ENCODE measurements at regions not wholly inside any gene's neighbourhood (a gene's known extent, or its start where the extent isn't known, plus 50 kb on each side); places are given as distances from the start of the nearest gene placed in this dataset.
"Not testable (repeated sequence)": the region's sequence is repeated elsewhere in the genome, so short reads cannot be mapped to it uniquely, and the experiment has no call there.

DNA sequence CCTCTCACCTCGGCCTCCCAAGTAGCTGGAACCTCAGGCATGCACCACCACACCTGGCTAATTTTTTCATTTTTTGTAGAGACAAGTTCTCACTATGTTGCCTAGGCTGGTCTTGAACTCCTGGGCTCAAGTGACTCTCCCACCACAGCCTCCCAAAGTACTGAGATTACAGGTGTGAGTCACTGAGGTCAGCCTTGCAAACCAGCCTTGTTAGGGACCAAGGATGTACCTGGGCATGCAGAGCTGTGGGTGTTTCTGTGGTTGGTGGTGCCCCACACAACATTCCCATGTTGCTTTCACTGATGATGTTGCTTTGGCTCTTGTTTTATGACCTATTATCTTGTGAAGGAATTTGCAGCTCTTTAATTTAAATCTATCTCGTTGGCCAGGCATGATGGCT is 54.8 kb downstream of the OTUD1 start:
- no peak for DNase-seq

DNA sequence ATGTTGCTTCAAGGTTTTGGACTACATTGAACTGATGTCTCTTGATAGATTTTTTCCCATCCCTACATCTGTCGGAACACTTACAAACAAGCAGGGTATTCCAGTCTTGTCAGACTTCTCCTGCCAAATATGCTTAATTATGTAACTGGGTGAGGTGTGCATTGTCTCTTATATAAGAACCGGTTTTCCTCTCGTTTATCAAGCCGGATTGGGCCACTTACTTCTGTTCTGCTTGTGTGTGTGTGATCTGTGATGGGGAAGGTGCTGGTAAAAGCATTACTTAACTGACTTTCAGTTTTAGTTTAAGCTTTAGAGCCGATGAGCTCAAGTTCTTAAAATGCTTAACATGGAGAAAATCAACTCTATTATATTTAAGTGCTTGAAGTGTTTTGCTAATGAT is 57.9 kb downstream of the OTUD1 start:
- no peak for DNase-seq

DNA sequence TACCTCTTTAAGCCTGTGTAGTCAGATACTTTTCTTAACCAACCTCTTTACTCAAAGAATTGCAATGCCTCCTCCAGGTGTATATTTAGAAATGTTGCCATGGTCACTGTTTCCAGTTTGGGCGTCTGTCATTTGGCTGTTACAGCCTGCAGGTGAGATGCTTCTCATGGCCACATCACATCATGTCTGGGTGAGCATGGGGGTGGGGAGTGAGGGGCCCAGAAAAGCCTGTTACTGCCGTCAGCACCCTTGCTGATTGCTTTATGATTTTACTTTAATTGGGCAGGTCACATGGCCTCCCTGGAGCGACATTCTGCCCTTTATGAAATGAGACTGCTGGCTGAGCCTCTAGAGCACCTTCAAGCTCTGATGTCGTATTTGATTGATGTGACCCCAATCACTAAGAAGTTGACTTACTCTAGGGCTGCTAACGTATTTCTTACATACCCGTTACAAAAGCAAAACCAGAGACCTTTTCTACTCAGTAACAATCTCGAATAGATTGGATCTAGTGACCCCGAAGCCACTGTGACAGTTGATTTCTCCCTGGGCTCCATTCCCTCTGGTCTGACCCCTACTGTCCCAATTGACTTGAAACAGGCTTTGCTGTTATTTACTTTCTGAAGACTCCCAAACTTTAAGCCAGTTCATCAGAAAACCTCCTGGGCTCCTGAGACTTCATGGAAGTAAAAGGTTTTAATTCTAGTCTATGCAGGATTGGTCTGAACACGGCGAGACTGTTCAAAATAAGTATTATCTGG is 60.7 kb downstream of the OTUD1 start:
- no peak for DNase-seq

- peak; percentile 15 for DNase-seq
These were observed 67.1 kb downstream of the OTUD1 start for GRCh38 chr10:23505797-23506465.

- DNase-seq: no peak
These were observed 73.6 kb downstream of the OTUD1 start for GRCh38 chr10:23512355-23513058.

- DNase-seq: not testable (repeated sequence)
These were observed 74.7 kb downstream of the OTUD1 start for GRCh38 chr10:23513621-23514020.

- no peak for DNase-seq
These were observed 75.4 kb downstream of the OTUD1 start for GRCh38 chr10:23514321-23514720.

DNA sequence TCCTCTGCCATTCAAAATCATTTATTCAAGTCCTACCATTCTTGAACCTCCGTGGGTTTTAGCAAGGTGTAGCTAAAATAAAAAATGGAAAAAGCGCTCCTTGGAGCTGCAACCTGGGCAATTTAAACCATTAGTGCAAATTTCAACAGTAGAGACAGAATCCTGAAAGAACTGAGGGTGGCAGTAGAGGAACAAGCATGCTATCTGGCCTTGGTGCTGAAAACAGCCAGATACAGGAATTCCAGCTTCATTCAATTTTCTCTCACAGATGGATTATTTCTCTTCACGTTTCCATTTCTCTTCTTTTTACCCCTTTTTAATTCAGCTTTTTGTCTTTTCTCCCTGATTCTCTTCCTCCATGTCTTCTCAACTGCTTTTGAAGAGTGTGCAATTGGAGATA is 77.7 kb downstream of the OTUD1 start:
- no peak for DNase-seq

DNA sequence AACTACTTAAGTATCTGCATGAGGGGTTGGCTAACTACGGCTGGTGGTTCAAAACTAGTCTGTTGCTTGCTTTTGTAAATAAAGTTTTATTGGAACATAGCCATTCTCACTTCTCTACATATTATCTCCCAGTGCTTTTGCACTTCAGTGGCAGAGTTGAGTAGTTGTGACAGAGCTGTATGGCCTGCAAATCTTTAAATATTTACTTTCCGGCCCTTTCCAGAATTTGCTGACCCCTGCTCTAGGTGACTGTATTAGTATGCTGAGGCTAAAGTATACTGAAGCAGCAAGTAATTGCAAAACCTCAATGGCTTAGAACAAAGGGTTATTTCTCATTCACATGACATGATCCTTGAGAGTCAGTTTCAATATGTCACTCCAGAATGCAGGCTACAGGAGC is 78.3 kb downstream of the OTUD1 start:
- no peak for DNase-seq

- DNase-seq: no peak
These were observed 82.9 kb downstream of the OTUD1 start for GRCh38 chr10:23521735-23522134.

- no peak for DNase-seq
These were observed 83.5 kb downstream of the OTUD1 start for GRCh38 chr10:23522345-23522744.

DNA sequence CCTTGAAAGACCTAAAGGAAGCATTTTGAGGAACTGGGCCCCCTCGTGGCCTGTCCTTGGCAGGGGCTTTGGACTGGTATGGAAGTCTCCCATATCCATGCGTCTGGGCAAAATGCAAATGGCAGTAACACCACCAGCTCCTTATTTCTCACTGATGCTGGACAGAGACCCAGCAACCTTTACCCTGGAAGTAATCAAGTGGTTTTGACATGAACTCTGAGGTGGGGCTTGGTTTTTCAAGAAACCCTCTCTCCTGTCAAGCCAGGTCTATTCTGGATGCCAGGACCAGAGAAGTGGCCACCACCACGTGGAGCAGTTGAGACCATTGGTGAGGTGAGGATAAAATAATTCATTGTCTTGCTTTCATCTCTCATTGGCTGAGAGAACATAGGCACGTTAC is 84.4 kb downstream of the OTUD1 start:
- no peak for DNase-seq

DNA sequence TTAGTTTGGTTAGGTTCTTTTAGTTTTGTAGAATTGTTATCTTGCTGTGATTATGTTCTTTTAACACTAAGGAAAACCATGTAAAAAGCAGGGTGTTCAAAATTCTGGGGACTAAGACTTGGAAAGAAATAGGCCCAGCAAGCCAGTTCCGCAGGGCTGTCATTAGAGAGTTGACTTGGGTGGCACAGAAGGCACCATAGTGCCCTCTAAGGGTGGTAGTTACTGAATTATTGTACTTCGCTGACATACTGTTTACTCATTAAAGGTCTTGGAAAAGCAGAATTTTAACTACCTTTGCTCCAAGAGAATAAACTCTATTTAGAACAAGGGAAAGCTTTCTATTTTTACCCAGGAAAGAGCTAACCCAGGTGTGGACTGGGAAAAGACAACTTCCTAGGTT is 86.5 kb downstream of the OTUD1 start:
- DNase-seq: peak; percentile 5

DNA sequence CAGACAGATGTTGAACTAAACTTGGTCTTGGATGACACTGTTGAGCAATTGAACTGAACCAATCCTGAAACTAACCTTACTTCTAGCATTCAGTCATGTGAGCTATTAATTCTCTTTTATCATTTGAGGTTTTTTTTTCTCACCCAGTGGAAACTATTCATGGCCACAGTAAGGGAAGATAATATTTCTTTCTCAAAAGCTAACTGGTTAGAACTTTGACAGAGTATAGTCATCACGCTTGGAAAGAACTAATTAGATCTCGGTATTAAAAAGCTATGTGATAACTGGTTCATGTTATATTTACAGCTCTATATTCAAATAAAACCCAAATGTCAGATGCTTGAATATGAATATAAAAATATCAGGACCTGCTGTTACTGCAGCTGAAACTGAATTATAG is 89.5 kb downstream of the OTUD1 start:
- DNase-seq: no peak

- no peak for DNase-seq
These were observed 90.8 kb downstream of the OTUD1 start for GRCh38 chr10:23529625-23530024.

GRCh38 chr10:23530079-23530478 is 91.2 kb downstream of the OTUD1 start:
- no peak for DNase-seq

GRCh38 chr10:23533212-23533611 is 94.3 kb downstream of the OTUD1 start:
- no peak for DNase-seq

GRCh38 chr10:23534326-23534725 is 95.5 kb downstream of the OTUD1 start:
- no peak for DNase-seq

- DNase-seq: no peak
These were observed 95.9 kb downstream of the OTUD1 start for GRCh38 chr10:23534761-23535160.

- no peak for DNase-seq
These were observed 96.5 kb downstream of the OTUD1 start for GRCh38 chr10:23535381-23535780.

- DNase-seq: no peak
These were observed 100.1 kb downstream of the OTUD1 start for GRCh38 chr10:23538968-23539367.

DNA sequence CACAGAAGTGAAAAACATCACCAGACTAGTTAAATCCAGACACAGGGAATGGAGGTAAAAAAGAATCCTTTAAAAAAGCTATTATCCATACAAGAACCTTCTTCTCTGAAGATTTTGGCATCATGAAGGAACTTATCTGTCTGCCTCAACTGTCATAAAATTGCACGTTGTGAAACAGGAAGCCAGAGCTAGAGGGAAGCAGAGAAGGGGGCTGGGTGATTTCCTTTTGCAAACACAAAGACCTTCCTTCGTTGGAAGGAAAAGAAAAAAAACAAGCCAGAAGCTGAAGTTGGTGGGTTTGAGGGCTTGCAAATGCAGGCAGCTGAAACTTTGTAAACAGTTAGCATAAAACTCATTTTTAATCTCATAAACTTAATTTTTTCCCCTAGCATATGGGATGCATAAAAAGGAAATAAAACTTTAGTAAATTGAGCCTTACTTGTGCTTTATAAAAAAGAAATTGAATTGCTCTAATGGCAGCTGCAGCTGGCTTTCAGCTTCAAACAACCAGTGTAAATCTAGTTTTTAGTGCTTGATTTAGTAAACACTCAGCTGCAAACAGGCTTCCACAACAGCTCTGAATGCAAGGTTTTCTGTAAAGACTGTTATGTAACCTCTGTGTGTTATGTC is 101.6 kb downstream of the OTUD1 start:
- no peak for DNase-seq

GRCh38 chr10:23543691-23544380 is 105.0 kb downstream of the OTUD1 start:
- no peak for DNase-seq

Measured in NCI-H2029 treated with DMSO at 0.1 percent for 48 hours (cell line).